Bronchial epithelial cell (primary cell): ENCODE measurements at regions not wholly inside any gene's neighbourhood (a gene's known extent, or its start where the extent isn't known, plus 50 kb on each side); places are given as distances from the start of the nearest gene placed in this dataset.

Source experiments
- DNase-seq: peaks from one replicate; pipeline ENCODE4 v3.0.0-alpha.2; 2010; ENCODE audit warnings: low read depth
- FAIRE-seq: peaks from 2 replicates; lab custom pipeline; 2011; peaks lifted over from hg19 to GRCh38; lab: Jason Lieb, UNC
- H3K27me3 ChIP-seq: 2 replicates; pipeline ENCODE4 v1.5.1; 2011; ENCODE audit warnings: low read length; ENCODE audit not compliant: control insufficient read depth, insufficient read depth
- H3K36me3 ChIP-seq: 2 replicates; pipeline ENCODE4 v1.5.1; 2011; ENCODE audit warnings: low read length; ENCODE audit not compliant: control insufficient read depth, insufficient read depth
- H3K4me3 ChIP-seq: 2 replicates; pipeline ENCODE4 v1.5.1; 2011; ENCODE audit warnings: mild to moderate bottlenecking, low read depth, low read length, control low read depth
- TF ChIP-seq, protein P1 (sequence below): IDR thresholded peaks from 2 replicates; pipeline ENCODE4 v1.5.1; 2011; ENCODE audit warnings: mild to moderate bottlenecking, moderate library complexity, low read length, control low read depth, inconsistent platforms; ENCODE audit not compliant: insufficient read depth, severe bottlenecking

GRCh38 chr2:18410543-18410942 lies 149.9 kb downstream of the RDH14 start:
- H3K27me3 ChIP-seq = no peaks in the 10 kb centered on the region
- no peak for FAIRE-seq
- no peak for DNase-seq
- H3K4me3 ChIP-seq = no peak overlapping the region
- TF ChIP-seq, protein P1, sequence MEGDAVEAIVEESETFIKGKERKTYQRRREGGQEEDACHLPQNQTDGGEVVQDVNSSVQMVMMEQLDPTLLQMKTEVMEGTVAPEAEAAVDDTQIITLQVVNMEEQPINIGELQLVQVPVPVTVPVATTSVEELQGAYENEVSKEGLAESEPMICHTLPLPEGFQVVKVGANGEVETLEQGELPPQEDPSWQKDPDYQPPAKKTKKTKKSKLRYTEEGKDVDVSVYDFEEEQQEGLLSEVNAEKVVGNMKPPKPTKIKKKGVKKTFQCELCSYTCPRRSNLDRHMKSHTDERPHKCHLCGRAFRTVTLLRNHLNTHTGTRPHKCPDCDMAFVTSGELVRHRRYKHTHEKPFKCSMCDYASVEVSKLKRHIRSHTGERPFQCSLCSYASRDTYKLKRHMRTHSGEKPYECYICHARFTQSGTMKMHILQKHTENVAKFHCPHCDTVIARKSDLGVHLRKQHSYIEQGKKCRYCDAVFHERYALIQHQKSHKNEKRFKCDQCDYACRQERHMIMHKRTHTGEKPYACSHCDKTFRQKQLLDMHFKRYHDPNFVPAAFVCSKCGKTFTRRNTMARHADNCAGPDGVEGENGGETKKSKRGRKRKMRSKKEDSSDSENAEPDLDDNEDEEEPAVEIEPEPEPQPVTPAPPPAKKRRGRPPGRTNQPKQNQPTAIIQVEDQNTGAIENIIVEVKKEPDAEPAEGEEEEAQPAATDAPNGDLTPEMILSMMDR = no peak
- no peaks in the 10 kb centered on the region for H3K36me3 ChIP-seq

GRCh38 chr2:18408638-18409037 lies 151.8 kb downstream of the RDH14 start:
- H3K4me3 ChIP-seq = no peak overlapping the region
- H3K27me3 ChIP-seq = no peaks in the 10 kb centered on the region
- TF ChIP-seq, protein P1 = no peak
- DNase-seq (no peak), FAIRE-seq (no peak)
- no peaks in the 10 kb centered on the region for H3K36me3 ChIP-seq

DNA sequence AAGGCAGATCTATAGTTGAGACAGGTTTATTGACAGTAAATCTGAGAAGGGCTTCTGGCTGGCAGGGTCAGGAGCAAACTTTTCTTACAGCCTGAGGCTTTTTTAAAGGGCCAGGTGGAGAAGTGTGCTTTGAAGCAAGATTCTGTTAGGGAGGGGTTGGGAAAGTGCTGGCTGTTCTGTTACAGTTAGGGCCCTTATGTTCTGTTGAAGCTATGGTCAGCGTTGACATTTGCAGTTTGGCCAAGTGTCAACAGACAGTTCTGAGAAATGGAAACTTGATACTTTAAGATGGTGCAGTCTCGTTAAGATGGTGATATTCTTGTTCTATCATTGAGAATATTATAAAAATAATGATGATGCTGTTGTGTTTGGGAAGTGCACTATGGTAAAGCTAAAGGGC lies 154.2 kb downstream of the RDH14 start:
- Histone ChIP-seq H3K36me3 (no peaks in the 10 kb centered on the region), H3K27me3 (no peaks in the 10 kb centered on the region), H3K4me3 (no peak overlapping the region)
- DNase-seq = no peak
- no peak for FAIRE-seq
- TF ChIP-seq, protein P1 = no peak

DNA sequence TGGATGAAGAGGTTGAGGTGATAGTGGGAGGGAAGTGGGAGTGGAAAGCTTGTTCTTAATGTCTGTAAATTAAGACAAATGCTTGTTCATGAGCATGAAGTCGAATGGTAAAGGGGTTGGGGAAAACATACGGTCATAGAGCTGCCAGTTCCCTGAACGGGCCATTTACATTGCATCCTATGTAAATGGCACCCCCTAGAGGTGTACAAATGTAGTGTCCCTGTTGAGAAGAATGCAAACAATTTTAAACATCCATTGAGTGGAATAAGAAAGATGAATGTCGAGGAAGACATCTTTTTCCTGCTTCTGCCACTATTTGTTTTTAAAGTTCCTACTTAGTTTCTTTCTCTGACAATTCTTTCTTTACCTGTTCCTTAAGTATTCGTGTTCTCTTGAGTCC lies 155.7 kb downstream of the RDH14 start:
- DNase-seq = no peak
- H3K4me3 ChIP-seq = no peak overlapping the region
- no peaks in the 10 kb centered on the region for H3K36me3 ChIP-seq
- H3K27me3 ChIP-seq = no peaks in the 10 kb centered on the region
- TF ChIP-seq, protein P1 = peak; percentile 40
- FAIRE-seq = peak; percentile 23

DNA sequence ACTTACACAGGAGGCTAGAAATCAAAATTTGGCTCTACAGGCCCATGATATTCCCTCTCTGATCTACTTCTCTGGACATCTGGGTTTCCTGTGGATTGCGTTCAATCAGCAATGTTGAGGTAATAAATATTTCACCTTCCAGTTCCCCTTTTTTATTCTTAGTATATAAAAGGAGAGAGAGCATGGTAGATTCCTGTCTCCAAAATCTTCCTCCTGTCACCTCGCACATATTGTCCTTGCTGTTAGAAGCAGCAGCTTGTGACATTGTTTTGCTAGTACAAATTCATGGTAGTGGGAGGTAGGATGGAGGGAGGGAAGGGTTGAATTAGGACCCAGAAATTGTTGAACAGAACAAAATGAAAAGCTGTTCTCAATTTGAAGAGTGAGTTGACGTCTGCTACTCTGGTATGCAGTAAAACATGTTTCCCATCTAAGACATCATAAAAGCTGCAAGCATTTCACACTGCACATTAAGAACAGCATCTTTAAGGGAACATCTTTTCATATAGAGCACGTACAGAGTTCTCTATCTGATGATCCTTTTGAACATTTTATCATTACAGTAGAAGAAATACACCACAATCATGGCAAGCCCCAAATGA lies 156.4 kb downstream of the RDH14 start:
- FAIRE-seq = no peak
- no peak for DNase-seq
- H3K27me3 ChIP-seq = no peaks in the 10 kb centered on the region
- H3K36me3 ChIP-seq = no peaks in the 10 kb centered on the region
- no peak overlapping the region for H3K4me3 ChIP-seq
- TF ChIP-seq, protein P1 = no peak

DNA sequence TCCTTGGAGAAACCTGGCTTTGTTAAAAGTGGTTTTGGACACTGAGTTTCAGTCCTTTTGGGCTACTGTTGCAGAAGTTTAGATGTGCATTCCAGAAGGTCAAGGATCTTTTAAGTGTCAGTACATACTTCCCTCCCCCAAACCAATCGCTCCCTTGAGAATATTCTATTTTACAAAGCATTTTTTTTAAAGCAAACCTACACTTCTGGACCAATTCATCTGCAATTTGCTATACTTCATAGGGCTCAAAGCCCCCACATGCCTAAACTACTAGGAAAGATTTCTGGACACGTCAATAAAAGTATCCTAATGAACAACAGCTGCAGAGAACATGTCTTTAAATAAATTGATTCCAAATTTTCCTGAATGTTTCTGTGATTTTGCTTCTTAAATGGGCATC lies 157.6 kb downstream of the RDH14 start:
- FAIRE-seq (no peak), DNase-seq (no peak)
- TF ChIP-seq, protein P1 = no peak
- H3K27me3 ChIP-seq = no peaks in the 10 kb centered on the region
- no peak overlapping the region for H3K4me3 ChIP-seq
- H3K36me3 ChIP-seq = no peaks in the 10 kb centered on the region
